ENCODE measurements at regions not wholly inside any gene's neighbourhood (a gene's known extent, or its start where the extent isn't known, plus 50 kb on each side); places are given as distances from the start of the nearest gene placed in this dataset.
A peak's percentile ranks its signal among the peaks of the same experiment; 100 is the strongest.

DNA sequence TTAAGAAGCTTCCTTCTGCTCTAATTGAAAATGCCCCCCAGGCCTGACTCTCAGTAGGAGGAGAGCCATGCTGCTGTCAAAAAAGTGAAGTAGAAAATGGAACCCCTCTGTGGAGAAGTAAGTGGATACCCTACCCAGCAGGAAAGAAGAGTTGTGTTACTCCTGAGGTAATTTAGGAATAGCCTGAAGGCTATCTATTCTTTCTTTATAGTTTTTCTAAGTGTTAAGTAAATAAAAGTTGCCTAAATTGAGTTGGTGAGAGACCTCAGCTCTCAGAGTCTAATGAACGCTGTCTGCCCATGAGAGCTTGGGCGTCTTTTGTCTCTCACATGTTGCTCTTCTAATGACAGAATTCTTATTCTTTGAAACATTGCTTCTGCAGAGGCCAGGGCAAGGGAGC is 116.2 kb downstream of the NSUN3 start:
- DNase-seq (ENCODE audit: low spot score) = no peak

DNA sequence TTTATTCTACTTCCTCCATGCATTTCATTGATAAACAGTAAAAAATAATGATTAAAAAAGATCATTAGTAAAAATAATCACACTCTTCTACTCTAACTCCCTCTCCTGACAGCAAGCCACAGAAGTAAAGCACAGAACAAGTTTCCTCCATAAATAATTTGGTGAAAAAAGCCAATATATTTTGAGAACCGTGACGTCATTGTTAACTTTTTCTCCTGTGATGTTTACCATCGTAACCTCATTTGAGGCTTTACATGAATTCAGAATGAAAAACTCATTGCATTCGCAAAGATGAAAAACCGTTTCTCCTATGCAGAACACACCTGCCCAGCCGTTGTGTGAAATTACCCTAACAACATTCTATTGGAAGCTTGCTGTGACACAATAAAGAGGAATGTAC is 120.7 kb downstream of the NSUN3 start:
- no peak for DNase-seq (ENCODE audit: low spot score)

DNA sequence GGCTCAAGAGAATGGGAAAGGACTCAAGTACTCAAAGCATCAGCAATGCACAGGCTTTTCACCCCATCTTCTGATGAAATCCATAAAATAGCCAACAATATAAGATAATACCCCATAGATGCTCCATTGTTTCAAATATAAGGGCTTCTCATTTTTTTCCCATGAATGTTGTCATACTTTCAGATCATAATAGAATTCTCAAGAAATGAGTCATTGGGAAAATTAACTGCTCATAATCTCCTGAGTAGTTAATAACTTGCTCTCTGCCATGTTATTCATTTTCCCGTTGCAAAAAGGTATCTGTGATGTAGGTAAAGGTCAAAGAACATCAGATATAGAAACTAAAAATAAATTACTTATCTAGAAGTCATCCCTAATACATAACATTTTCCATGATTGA is 121.9 kb downstream of the NSUN3 start:
- DNase-seq (ENCODE audit: low spot score) = no peak

DNA sequence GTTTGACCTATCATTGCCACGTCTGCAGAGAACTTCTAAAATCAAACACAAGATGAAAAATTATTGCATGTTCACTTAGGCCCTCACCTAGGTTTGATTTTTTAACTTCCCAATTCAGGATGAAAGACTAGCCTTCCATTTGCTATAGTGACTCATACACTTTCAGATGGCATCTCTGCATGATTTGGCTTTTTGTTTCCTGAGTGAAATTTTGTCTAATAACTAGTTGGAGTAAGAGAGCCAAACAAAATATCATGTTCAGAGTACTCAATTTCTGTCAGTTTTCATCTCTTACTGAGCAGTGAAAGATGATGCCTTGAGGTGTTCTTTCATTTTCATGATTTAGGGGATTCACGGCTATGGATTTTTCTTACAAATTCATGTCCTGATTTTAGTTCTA is 122.9 kb downstream of the NSUN3 start:
- DNase-seq (ENCODE audit: low spot score) = no peak

DNA sequence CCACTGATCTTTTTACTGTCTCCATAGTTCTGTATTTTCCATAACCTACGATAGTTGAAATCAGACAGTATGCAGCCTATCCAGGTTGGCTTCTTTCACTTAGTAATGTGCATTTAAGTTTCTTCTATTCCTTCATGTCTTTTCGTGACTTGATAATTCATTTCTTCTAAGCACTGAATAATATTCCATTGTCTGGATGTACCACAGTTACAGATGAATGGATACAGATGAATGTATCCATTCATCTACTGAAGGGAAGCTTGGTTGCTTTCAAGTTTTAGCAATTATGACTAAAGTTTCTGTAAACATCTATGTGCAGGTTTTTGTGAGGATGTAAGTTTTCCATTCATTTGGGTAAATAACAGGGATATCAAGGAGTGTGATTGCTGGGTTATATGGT is 124.8 kb downstream of the NSUN3 start:
- DNase-seq (ENCODE audit: low spot score) = no peak

DNA sequence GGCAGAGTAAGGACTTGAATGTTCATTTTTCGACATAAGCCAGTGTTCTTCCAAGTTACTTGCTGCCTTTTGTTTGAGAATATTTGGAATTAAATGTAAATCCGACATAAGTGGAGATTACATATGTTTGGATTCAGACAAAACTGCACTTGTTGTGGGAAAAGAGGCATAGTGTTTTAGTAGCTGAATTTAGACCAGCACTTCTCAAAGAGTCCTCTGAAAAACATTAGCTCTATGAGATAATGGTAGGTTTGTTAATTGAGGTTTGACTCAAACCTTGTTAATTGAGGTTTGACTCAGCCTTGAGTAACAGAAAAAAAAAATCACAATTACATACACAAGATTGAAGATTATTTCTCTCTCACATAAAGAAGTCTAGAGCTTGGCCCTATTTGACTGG is 132.5 kb downstream of the NSUN3 start:
- no peak for DNase-seq (ENCODE audit: low spot score)

DNA sequence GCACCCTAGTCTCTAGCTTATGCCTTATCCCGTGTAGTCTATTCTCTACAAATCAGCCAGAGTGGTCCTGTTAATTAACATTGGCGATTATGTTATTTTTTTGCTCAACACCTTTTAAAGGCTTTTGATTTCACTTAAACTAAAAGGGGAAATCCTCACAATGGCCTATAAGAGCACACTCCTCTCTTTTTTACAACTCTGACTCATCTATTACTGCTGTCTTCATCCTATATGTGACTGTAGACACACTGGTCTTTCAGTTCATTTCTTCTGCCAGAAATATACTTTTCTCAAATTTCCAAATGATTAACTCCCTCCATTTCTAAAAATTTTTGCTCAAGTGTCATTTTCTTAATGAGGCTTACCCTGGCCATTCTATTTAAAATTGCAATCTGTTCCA is 143.4 kb downstream of the NSUN3 start:
- no peak for DNase-seq (ENCODE audit: low spot score)

DNA sequence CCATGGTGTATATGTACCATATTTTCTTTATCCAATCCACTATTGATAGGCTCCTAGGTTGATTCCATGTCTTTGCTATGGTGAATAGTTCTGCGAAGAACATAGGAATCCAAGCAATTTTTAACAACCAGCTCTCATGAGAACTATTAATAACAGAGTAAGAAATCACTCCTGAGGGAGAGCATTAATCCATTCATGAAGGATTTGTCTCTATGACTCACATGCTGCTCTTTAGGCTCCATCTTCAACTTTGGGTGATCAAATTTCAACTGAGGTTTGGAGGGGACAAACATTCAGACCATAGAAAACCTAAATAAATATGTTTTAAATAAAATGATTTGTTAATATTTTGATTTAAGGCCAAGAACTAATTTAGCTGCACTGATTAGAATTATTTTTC is 147.4 kb downstream of the NSUN3 start:
- DNase-seq (ENCODE audit: low spot score) = no peak

DNA sequence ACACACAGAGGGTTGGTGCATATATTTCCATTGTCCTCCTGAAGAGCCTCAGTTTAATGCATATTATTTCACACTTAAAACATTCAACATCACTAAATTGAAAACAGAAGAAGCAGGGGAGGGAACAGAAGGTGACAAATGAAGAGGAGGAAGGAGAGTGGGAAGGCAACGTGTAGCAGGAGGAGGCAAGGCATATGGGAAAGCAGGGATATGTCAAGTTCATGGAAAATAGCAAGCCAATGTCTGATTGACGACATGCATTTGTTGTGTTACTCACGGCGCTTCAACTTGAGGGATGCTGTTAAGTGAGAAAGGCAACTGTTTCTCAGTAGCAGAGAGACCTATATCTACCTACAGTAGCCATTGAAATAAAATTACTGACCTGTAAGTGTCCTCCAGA is 154.5 kb downstream of the NSUN3 start:
- no peak for DNase-seq (ENCODE audit: low spot score)

DNA sequence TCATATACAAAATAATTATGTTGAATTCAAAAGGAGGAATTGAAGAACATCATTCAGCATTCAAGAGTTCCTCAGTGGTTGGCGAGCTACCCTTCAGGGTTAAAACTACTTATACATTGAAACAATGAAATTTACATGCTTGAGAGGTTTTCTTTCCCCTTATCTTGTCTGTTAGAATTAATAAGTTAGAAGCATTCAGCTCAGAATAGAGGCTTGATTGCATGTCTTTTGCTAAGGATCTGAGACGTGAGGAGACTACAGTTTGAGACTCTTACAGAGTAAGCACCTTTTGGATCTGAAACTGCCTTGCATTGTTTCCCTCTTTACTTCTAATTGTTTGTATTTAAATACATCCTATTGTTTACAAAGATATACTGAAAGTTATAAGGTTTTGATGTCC is 157.6 kb downstream of the NSUN3 start:
- DNase-seq (ENCODE audit: low spot score) = no peak

DNA sequence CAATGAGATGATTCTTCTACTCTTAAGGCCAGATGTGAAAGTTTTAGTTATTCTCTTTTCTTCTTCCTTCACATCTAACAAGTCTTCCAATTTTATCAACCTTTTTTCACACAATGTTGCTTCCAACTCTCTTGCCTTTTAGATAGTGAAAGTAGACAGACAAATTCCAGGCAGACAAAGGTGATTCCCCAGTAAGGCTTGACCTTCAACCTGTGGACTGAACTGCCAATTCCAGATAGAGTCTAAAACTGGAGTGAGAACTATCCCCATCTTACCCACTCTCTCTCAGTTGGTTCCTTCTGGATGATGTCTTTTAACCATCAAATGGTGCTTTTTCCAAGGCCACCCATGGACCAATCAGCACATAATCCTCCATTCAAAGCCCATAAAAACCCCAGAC is 159.0 kb downstream of the NSUN3 start:
- no peak for DNase-seq (ENCODE audit: low spot score)

DNA sequence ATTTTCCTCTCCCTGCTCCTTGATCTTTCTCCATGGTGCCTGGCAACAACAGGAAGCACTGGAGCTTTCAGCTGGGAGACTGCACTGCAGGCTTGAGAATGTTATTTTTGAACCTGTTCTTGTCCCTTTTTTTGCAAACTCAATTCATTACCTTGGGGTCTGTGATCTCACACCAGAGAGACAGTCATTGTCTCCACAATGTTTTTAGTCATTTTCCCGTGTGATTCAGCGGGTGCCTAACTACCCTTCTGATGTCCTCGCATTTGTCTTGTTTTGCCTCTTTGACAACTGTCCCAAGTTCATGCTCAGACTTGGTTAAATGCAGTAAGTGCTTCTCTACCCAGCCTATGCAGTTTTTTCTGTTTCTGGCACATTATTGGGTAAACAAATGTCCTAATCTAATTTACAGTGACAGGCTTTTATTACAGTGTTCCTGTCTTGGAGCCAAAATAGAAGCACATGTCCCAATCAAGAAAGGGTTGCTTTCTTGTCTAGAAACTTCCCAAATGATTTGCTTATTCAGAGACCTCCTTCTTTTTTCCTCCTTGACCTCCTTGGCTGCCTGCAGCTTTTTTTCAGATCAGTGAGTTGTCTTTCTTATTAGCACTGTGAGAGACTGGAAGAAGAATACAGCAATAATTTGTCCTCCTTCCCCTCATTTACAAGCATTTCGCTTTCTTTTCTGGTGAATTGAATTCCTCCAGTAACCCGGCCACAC is 162.4 kb downstream of the NSUN3 start:
- DNase-seq (ENCODE audit: low spot score) = no peak

DNA sequence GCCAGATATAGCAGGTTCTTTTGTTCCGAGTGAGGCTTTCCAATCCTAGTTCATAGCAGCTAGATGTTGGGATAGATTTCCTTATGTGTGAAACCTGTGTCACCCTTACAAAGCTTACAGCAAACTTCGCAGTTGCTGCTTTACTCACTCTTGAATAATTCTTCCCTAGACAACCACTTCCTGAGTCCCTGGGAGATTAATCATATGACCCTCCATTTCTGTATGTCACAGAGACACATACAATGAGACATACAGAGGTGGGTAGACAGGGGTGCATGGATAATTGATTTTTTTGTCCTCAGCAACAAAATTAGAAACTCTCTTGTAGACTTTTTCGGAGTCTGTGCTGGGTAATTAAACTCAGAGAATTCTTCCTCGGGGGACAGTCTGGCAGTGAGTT is 163.2 kb downstream of the NSUN3 start:
- DNase-seq (ENCODE audit: low spot score) = no peak

DNA sequence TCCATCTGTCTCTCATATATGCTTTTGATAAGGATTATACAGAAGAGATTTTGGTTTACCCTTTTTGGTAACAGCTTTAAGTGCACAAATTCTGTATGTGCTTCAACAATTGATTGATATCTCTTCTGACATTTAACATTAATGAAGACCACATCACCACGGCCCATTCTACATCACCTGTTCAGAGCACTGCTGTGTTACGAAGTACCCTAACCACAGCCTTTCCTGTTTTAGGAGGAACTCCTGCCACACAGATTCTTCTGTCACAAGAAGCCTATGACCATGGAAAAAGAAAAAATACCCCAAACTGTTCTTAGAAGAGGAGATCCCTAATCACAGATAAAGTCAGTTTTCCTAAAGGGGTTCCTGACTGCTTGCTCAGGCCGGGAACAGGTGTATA is 170.1 kb downstream of the NSUN3 start:
- DNase-seq (ENCODE audit: low spot score) = no peak

DNA sequence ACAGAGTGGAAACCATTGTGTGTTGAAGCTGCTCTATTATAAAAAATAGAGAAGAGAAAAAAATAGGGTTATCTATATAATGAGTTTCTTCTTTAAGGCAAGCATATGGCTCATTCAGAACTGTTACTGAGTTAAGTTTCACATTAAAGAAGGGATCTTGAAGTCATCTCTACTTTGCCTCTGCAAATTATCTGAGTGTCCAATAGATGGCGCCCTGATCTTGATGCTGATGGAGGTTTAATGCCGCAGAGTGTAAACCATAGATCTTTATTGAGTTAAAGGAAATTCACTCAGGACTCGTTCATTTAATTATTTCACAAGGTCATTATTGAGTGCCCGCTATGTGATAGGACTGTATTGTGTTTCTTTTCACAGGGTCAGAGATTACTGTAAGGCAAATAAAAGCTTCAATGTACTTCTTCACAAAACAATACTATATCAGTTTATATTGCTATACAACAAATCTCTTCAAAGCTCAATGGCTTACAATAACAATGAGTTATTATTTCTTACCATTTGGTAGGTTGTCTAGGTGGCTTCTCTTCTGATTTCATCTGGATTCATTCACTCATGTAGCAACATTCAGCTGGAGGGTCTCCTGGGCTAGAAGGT is 171.4 kb downstream of the NSUN3 start:
- no peak for DNase-seq (ENCODE audit: low spot score)

DNA sequence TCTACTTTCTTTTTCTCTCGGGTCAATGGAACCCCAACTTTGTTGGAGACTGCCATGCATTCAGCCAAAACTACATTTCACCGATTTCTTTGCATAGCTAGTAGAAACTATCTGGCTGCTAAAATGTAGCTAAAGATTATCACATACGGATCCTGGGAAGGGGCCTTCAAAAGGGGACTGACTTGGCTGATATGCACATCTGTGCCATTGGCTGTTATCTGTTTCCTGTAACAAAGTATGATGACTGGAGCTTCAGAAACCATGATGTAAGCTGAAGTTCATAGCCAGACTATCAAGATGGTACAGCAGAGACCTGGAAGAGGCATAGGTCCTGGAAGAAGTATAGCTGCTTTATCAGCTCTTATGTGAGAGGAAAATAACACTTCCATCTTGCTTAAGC is 179.1 kb downstream of the NSUN3 start:
- DNase-seq (ENCODE audit: low spot score) = no peak

DNA sequence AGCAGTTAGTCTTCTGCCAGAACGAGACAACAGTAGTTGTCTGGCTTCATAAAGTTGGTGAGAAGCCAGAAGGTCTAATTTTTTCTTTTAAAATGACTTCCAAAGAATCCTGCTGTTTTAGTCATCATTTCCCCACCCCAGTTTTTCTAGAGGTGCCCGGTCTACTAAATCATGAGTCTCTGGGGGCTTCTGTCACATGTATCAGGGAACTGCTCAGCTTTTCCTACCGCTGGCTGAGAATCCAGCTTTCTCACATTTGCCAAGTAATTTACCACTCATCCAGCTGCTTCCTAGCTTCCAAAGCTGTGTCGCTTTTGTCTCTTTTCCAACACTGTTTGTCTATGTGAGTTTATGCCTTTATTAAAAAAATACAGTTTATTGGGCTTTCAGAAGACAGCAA is 183.3 kb downstream of the NSUN3 start:
- DNase-seq (ENCODE audit: low spot score) = no peak

DNA sequence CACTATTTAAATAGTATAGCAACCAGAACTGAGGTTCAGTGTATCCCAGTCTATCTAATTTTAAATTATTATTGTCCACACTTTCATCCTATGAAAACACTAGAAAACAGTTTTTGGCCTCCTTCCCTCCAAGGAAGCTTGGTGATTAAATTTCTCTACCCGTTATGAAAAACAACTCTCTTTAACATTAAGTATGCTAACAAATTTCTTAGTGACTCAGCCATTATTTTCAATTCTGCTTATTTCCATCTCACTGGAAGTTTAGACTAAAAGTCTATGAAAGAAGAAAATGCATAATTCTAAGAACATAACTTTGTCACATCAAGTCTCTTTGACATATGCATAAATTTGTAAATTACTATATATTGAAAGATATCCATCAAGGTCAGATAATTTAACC is 185.2 kb downstream of the NSUN3 start:
- DNase-seq (ENCODE audit: low spot score) = no peak

DNA sequence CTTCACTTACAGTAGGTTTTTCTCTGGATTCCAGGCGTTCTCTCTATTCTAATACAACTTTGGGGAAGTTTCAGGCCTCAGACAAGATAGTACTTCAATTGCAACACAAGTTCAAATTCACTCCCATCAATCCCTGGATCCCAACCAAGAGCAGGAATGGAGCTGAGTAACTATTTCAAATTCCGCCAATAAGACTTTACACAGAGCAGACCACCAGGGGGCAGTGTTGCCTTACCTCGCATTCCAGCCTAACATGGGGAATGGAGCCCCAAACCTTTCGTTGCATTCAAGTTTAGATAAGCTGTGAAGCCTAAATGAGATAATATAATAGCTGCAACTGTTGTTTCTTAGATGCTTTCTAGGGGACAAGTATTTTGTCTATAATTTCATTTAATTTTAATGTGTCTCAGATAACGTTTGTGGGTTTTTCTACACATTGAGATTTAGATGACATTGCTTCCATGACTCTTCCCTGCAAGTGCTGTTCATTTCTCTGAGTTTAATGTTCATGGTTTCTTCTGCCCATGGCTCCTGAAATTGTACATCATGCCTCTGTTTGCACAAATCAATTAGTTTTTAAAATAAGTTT is 186.7 kb downstream of the NSUN3 start:
- peak; percentile 27 for DNase-seq (ENCODE audit: low spot score)

DNA sequence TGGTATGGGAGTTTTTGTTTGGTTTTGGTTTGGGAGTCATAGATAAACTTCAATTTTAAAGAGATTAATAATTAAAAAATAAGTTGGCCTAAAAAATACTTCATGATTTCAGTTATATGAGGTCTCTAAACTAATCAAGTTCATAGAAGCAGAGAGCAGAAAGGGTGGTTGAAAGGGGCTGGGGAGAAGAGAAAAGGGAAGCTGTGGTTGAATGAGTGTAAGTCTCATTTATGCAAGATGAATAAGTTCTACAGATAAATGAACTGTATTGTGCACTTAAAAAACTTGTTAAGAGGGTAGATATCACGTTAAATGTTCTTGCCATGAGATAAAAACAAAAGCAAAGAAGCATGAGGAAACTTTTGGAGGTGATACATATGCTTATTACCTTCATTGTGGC is 188.7 kb downstream of the NSUN3 start:
- DNase-seq (ENCODE audit: low spot score) = no peak

DNA sequence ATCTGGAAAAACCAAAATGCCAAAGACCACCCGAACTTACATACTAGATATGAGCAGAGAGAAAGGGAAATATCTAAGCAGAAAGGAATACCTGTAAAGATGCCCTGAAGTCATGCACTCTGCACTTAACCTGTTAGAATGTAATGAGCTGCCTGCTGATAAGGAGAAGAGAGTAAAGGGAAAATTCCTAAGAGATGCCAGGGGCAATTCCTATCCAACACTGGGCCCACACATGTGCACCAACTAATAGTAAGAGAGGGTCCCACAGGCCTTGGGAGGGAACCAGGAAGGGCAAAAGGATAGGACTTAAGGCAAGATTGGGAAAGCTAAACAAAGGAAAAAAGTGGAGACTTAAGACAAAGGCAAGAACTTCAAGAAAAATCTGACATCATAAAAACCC is 189.5 kb downstream of the NSUN3 start:
- DNase-seq (ENCODE audit: low spot score) = no peak

DNA sequence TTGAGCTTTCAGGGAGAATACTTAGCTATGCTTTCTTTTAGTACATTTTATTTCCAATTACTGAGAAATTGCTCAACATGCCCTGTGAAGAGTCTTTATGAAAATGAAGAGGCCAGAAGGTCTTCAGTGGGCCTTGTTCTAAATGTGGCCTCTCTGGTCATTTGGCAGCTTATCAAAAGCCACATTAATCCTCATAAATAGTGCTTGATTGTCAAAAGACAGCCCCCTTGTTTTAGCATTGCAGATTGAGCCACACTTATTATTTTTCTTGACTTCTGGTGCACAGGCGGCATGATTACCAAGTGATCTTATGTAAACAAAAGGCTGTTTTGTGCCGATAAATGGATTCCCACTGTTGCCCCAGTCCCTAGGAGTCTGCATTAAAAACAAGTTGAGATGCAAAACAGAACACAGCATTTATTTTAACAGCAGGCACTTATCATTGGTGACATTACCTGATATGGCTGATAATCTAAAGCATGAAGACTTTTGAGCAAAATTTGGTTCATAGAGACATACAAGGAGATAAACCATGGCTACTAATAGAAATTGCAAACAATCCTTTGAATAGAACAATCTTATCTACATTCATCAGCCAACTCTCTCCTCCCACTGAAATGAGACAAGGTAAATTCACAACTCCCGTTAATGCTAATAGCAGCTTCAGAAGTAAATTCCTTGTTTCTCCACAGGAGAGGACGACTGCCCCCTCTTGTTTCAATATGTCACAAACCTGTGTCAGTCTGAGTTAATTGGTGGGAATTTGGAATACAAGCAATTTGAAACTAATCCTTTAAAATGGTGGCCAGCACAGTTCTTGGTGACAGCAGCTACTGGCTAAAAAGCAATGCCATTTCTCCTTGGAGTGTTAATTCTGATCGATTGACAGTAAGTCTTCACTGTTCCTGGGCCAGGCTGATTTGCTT is 194.3 kb downstream of the NSUN3 start:
- DNase-seq (ENCODE audit: low spot score) = no peak

DNA sequence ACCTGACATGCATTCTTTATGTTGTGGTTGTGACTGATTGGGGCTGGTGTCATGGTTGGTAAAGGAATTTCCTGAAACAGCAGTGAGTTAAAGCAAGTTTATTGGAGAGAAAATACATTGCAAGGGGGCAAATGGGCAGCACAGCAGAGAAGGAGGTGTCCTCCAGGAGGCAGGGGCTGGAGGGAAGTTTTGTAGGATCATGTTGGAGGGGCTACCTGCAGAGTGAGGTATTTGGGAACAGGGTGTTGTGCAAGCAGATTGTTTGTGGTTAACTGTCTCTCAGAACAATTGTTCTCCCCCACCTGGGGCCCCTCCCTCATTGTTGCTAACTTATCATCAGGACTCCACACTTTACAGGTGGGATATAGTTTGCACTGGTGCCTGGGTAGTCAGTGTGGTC is 196.0 kb downstream of the NSUN3 start:
- DNase-seq (ENCODE audit: low spot score) = no peak

Data from HuH-7.5 (cell line).